PFSK-1 (cell line): ENCODE measurements at regions not wholly inside any gene's neighbourhood (a gene's known extent, or its start where the extent isn't known, plus 50 kb on each side); places are given as distances from the start of the nearest gene placed in this dataset.

Source experiments
- POLR2AphosphoS5 ChIP-seq: IDR thresholded peaks from 2 replicates; pipeline ENCODE4 v1.6.1; 2012; ENCODE audit warnings: low read depth, mild to moderate bottlenecking, control low read depth, low read length, moderate library complexity
- REST ChIP-seq, 2 experiments: IDR thresholded peaks; 2 replicates each; pipeline versions ENCODE4 v1.6.1 to v1.8.0; 2011 to 2012; ENCODE audit warnings: low read depth in 2 of 2, low read length in 2 of 2, control low read depth in 1 of 2, inconsistent platforms in 1 of 2, mild to moderate bottlenecking in 1 of 2, moderate library complexity in 1 of 2; ENCODE audit not compliant: insufficient read depth in 1 of 2

DNA sequence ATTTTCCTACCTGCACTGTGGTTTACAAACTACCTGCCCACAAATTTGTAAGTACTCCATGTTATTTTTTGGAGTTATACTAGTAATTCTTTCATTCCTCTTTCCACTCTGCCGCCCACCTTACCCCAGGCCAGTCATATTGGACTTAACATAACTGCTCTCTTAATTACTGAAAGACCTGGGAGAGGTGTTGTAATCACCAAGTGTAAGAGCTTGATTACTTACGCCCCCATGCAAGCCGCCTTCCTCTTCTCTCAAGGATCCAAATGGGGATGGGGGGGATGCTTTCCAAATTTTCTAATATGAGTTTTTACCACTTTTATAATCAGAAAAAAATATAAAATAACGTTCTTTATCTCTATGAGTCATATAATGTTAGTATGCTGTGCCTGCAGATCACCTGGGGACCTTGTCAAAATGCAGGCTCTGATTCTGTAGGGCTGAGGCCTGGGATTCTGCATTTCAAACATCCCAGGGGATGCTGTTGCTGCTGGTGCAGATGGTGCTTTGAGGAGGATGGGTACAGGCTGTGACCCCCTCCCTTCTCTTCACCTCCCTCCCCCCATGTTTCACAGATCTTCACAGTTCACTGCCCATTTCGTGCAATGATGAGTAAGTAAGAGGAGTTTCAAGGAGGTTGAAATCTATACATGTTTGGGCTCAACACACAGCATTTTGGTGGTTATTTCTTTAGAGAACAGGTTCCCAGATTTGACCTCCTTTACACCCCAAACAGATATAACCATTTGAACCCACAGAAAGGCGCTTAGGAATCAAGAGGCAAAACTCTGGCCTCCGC, 87.3 kb downstream of the SEC61B start:
- no peak for TF ChIP-seq REST (IDR thresholded peaks at IDR 0.05; ENCODE audit: insufficient read depth in 1 of 2, low read depth in 2 of 2, low read length in 2 of 2)
- TF ChIP-seq POLR2AphosphoS5: no peak
